Astrocyte (in vitro differentiated cells and primary cell): ENCODE measurements at regions not wholly inside any gene's neighbourhood (a gene's known extent, or its start where the extent isn't known, plus 50 kb on each side); places are given as distances from the start of the nearest gene placed in this dataset.

Experiments
- EZH2 ChIP-seq: IDR thresholded peaks from 2 replicates; pipeline ENCODE4 v1.6.1; 2012; ENCODE audit warnings: mild to moderate bottlenecking, low read length, inconsistent platforms; ENCODE audit not compliant: insufficient read depth
- TF ChIP-seq, protein P1 (sequence below): IDR thresholded peaks from 2 replicates; pipeline ENCODE4 v1.5.1; 2011; ENCODE audit warnings: low read depth, mild to moderate bottlenecking, inconsistent platforms, low read length, moderate library complexity; ENCODE audit not compliant: insufficient read depth

GRCh38 chr10:16341637-16342036, 95.2 kb upstream of the PTER start:
- TF ChIP-seq, protein P1, sequence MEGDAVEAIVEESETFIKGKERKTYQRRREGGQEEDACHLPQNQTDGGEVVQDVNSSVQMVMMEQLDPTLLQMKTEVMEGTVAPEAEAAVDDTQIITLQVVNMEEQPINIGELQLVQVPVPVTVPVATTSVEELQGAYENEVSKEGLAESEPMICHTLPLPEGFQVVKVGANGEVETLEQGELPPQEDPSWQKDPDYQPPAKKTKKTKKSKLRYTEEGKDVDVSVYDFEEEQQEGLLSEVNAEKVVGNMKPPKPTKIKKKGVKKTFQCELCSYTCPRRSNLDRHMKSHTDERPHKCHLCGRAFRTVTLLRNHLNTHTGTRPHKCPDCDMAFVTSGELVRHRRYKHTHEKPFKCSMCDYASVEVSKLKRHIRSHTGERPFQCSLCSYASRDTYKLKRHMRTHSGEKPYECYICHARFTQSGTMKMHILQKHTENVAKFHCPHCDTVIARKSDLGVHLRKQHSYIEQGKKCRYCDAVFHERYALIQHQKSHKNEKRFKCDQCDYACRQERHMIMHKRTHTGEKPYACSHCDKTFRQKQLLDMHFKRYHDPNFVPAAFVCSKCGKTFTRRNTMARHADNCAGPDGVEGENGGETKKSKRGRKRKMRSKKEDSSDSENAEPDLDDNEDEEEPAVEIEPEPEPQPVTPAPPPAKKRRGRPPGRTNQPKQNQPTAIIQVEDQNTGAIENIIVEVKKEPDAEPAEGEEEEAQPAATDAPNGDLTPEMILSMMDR = no peak
- TF ChIP-seq EZH2 = no peak
